Glutamatergic neuron (in vitro differentiated cells): ENCODE measurements at regions not wholly inside any gene's neighbourhood (a gene's known extent, or its start where the extent isn't known, plus 50 kb on each side); places are given as distances from the start of the nearest gene placed in this dataset.
"Not testable (repeated sequence)": the region's sequence is repeated elsewhere in the genome, so short reads cannot be mapped to it uniquely, and the experiment has no call there.

Experiments
- DNase-seq: peaks from one replicate; pipeline ENCODE4 v3.0.0; 2022
- H3K27ac Mint-ChIP-seq: one replicate; pipeline ENCODE4 v1.8.0; 2020; ENCODE audit warnings: mild to moderate bottlenecking, mixed read lengths, inconsistent platforms; ENCODE audit not compliant: unreplicated experiment
- H3K27me3 Mint-ChIP-seq: one replicate; pipeline ENCODE4 v1.8.0; 2020; ENCODE audit warnings: mild to moderate bottlenecking, moderate library complexity, mixed read lengths, inconsistent platforms; ENCODE audit not compliant: unreplicated experiment
- H3K36me3 Mint-ChIP-seq: one replicate; pipeline ENCODE4 v1.8.0; 2020; ENCODE audit warnings: mild to moderate bottlenecking, mixed read lengths, inconsistent platforms; ENCODE audit not compliant: unreplicated experiment
- H3K4me1 Mint-ChIP-seq: one replicate; pipeline ENCODE4 v1.8.0; 2020; ENCODE audit warnings: mild to moderate bottlenecking, low read depth, mixed read lengths, inconsistent platforms; ENCODE audit not compliant: unreplicated experiment
- H3K4me3 Mint-ChIP-seq: one replicate; pipeline ENCODE4 v1.8.0; 2020; ENCODE audit warnings: mild to moderate bottlenecking, mixed read lengths, inconsistent platforms; ENCODE audit not compliant: unreplicated experiment
- H3K9me3 Mint-ChIP-seq: one replicate; pipeline ENCODE4 v1.8.0; 2020; ENCODE audit warnings: mild to moderate bottlenecking, moderate library complexity, mixed read lengths, inconsistent platforms; ENCODE audit not compliant: unreplicated experiment
- TF ChIP-seq, protein P1 (sequence below): fragments of 200-600 bp; sonication (generic); IDR thresholded peaks from one replicate; pipeline ENCODE4 v1.5.0; 2021; ENCODE audit not compliant: partially characterized antibody, unreplicated experiment

DNA sequence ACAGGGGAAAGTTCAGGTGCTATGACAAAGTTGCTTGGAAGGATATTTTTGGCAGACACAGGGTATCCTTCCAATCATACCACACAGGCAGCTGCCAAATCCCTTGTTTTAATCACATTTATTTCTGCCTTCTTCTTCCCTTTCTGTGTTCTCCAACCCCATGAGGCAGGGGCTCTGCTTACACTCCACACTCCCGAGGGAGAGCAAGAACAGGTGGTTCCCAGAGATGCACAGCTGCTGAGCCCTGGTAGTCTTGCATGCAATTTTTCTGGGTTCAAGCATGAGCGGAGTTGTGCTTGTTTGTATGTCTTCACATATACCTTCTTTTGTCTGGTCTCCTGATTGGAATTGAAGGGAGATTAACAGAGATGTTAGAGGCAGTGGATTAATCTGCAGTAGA, 251.7 kb upstream of the ST6GAL2 start:
- TF ChIP-seq, protein P1, sequence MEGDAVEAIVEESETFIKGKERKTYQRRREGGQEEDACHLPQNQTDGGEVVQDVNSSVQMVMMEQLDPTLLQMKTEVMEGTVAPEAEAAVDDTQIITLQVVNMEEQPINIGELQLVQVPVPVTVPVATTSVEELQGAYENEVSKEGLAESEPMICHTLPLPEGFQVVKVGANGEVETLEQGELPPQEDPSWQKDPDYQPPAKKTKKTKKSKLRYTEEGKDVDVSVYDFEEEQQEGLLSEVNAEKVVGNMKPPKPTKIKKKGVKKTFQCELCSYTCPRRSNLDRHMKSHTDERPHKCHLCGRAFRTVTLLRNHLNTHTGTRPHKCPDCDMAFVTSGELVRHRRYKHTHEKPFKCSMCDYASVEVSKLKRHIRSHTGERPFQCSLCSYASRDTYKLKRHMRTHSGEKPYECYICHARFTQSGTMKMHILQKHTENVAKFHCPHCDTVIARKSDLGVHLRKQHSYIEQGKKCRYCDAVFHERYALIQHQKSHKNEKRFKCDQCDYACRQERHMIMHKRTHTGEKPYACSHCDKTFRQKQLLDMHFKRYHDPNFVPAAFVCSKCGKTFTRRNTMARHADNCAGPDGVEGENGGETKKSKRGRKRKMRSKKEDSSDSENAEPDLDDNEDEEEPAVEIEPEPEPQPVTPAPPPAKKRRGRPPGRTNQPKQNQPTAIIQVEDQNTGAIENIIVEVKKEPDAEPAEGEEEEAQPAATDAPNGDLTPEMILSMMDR = no peak
- Mint-ChIP-seq H3K4me3 (peak overlapping the region; percentile 27), H3K9me3 (peaks cover 9% of the 10 kb centered on the region), H3K4me1 (peaks cover 21% of the 10 kb centered on the region), H3K27me3 (peaks cover 6% of the 10 kb centered on the region), H3K27ac (peak overlapping the region; percentile 74), H3K36me3 (peaks cover 9% of the 10 kb centered on the region)
- peak; percentile 51 for DNase-seq

DNA sequence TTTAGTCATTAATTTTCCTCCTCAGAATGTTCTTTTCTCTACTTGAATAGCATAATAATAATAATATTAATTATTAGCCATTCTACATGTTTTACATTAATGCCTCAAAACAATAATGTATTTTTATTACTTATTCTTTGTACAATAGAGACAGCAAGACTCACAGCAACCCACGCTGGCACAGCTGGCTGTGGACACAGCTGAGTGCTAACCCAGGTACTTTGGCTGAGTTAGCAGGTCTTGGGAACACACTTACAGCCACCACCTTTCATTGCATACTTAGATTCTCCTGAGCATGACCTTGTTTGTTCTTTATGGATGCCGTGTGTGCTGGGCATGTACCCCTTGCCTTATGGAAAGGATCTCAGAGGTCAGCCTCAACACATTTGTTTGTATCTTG, 260.2 kb upstream of the ST6GAL2 start:
- Mint-ChIP-seq H3K4me3 (no peak overlapping the region), H3K27ac (no peak overlapping the region), H3K9me3 (peaks cover 10% of the 10 kb centered on the region), H3K27me3 (peaks cover 2% of the 10 kb centered on the region), H3K4me1 (no peaks in the 10 kb centered on the region), H3K36me3 (peaks cover 15% of the 10 kb centered on the region)
- DNase-seq = no peak
- TF ChIP-seq, protein P1 = no peak

DNA sequence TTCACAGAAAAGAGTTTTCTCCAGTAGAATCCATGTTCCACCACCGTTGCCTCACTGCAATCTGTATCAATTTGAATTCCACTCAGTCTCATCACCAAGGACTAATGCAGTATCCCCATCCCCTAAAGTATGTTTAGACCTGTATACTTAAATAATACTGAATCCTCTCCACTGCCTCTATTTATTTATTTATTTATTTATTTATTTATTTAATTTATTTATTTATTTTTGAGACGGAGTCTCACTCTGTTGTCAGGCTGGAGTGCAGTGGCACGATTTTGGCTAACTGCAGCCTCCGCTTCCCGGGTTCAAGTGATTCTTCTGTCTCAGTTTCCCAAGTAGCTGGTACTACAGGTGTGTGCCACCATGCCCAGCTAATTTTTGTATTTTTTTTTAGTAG, 260.7 kb upstream of the ST6GAL2 start:
- not testable (repeated sequence) for DNase-seq, H3K4me3 Mint-ChIP-seq, H3K27me3 Mint-ChIP-seq, H3K27ac Mint-ChIP-seq, H3K4me1 Mint-ChIP-seq
- H3K36me3 Mint-ChIP-seq = peaks cover 15% of the 10 kb centered on the region
- H3K9me3 Mint-ChIP-seq = peaks cover 10% of the 10 kb centered on the region

DNA sequence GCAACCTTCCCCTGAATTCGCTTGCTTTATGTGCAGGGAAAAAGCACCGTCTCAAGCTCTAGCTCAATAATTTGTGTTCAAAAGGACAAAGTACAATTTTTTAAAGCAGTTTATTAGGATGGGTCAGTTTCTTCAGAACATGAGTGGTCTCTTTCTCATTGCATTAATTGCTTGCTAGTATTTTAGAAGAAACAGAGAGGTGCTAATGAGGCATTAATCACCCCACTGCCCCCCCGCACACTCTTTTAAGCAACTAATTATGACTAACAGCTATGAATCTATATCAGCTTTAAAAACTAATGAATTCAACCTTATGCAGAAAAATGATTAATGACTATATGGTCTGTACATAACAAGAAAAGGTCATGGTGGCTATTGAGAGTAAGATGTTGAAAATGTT, 262.1 kb upstream of the ST6GAL2 start:
- Mint-ChIP-seq H3K4me3 (no peak overlapping the region), H3K4me1 (no peaks in the 10 kb centered on the region), H3K9me3 (peaks cover 5% of the 10 kb centered on the region), H3K36me3 (peaks cover 2% of the 10 kb centered on the region), H3K27ac (no peak overlapping the region), H3K27me3 (peaks cover under 1% of the 10 kb centered on the region)
- no peak for DNase-seq
- TF ChIP-seq, protein P1 = no peak

DNA sequence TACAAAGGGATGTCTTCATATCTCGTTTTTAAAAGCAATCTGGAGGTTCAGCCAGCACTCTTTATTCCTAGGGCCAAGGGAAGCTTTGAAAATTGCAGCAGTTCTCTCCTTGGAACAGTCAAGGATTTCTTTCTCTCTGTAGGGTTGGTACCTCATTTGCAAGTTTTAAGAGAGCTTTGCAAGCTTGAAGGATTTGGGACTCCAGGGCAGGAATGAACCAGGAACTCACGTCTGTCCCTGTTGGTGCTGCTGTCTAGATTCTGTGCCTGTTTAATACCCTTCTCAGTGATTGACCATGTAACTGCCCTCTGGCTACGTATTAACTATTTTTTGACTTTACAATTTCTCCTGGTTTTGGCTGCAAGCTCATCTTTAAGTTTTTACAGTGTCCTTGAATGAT, 262.5 kb upstream of the ST6GAL2 start:
- no peaks in the 10 kb centered on the region for H3K27me3 Mint-ChIP-seq
- TF ChIP-seq, protein P1 = no peak
- H3K27ac Mint-ChIP-seq = no peak overlapping the region
- no peak overlapping the region for H3K4me3 Mint-ChIP-seq
- no peak for DNase-seq
- H3K9me3 Mint-ChIP-seq = peaks cover 5% of the 10 kb centered on the region
- H3K36me3 Mint-ChIP-seq = no peaks in the 10 kb centered on the region
- H3K4me1 Mint-ChIP-seq = no peaks in the 10 kb centered on the region
